GM12801 (cell line): ENCODE measurements at regions not wholly inside any gene's neighbourhood (a gene's known extent, or its start where the extent isn't known, plus 50 kb on each side); places are given as distances from the start of the nearest gene placed in this dataset.

Experiments used
- CTCF ChIP-seq: IDR thresholded peaks from one replicate; pipeline ENCODE4 v1.5.1; 2011; ENCODE audit warnings: control low read depth; ENCODE audit not compliant: insufficient read length; ENCODE audit errors: extremely low read depth

- no peak for TF ChIP-seq CTCF
Measured at GRCh38 chr5:96070622-96071225, 109.1 kb upstream of the ELL2 start.

- no peak for TF ChIP-seq CTCF
Measured at GRCh38 chr5:96067894-96068614, 106.4 kb upstream of the ELL2 start.

- no peak for TF ChIP-seq CTCF
Measured at GRCh38 chr5:96067251-96067650, 105.6 kb upstream of the ELL2 start.

- no peak for TF ChIP-seq CTCF
Measured at GRCh38 chr5:96066386-96066719, 104.7 kb upstream of the ELL2 start.

GRCh38 chr5:96065685-96066385 is 104.2 kb upstream of the ELL2 start:
- no peak for TF ChIP-seq CTCF

- TF ChIP-seq CTCF, result no peak
Measured at GRCh38 chr5:96064877-96065276, 103.2 kb upstream of the ELL2 start.

GRCh38 chr5:96062836-96063235 is 101.2 kb upstream of the ELL2 start:
- no peak for TF ChIP-seq CTCF
